ENCODE measurements at regions not wholly inside any gene's neighbourhood (a gene's known extent, or its start where the extent isn't known, plus 50 kb on each side); places are given as distances from the start of the nearest gene placed in this dataset.
"Not testable (repeated sequence)": the region's sequence is repeated elsewhere in the genome, so short reads cannot be mapped to it uniquely, and the experiment has no call there.

- DNase-seq (ENCODE audit: low read depth, low spot score), result no peak
- TF ChIP-seq, protein P1, sequence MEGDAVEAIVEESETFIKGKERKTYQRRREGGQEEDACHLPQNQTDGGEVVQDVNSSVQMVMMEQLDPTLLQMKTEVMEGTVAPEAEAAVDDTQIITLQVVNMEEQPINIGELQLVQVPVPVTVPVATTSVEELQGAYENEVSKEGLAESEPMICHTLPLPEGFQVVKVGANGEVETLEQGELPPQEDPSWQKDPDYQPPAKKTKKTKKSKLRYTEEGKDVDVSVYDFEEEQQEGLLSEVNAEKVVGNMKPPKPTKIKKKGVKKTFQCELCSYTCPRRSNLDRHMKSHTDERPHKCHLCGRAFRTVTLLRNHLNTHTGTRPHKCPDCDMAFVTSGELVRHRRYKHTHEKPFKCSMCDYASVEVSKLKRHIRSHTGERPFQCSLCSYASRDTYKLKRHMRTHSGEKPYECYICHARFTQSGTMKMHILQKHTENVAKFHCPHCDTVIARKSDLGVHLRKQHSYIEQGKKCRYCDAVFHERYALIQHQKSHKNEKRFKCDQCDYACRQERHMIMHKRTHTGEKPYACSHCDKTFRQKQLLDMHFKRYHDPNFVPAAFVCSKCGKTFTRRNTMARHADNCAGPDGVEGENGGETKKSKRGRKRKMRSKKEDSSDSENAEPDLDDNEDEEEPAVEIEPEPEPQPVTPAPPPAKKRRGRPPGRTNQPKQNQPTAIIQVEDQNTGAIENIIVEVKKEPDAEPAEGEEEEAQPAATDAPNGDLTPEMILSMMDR (IDR thresholded peaks at IDR 0.05; ENCODE audit: low read depth, low read length), result no peak
- in situ Hi-C loops (cut with HindIII; ENCODE audit: low sequenced_read_pairs), result no loop called here
- H3K4me3 ChIP-seq (ENCODE audit: low read depth, low read length), result no peak overlapping the region
Observed at GRCh38 chr16:22660441-22661160, 149.9 kb downstream of the NPIPB5 start.

GRCh38 chr16:22661161-22661647 lies 150.5 kb downstream of the NPIPB5 start:
- in situ Hi-C loops (cut with HindIII; ENCODE audit: low sequenced_read_pairs), result no loop called here
- DNase-seq (ENCODE audit: low read depth, low spot score), result no peak
- no peak overlapping the region for H3K4me3 ChIP-seq (ENCODE audit: low read depth, low read length)
- TF ChIP-seq, protein P1 (IDR thresholded peaks at IDR 0.05; ENCODE audit: low read depth, low read length), result no peak

GRCh38 chr16:22662958-22663357 lies 151.0 kb upstream of the HS3ST2 start:
- in situ Hi-C loops (cut with HindIII; ENCODE audit: low sequenced_read_pairs); H3K4me3 ChIP-seq (ENCODE audit: low read depth, low read length); DNase-seq (ENCODE audit: low read depth, low spot score): not testable (repeated sequence)

GRCh38 chr16:22663389-22664064 lies 150.4 kb upstream of the HS3ST2 start:
- TF ChIP-seq, protein P1 (IDR thresholded peaks at IDR 0.05; ENCODE audit: low read depth, low read length), result no peak
- no peak overlapping the region for H3K4me3 ChIP-seq (ENCODE audit: low read depth, low read length)
- no peak for DNase-seq (ENCODE audit: low read depth, low spot score)
- in situ Hi-C loops (cut with HindIII; ENCODE audit: low sequenced_read_pairs), result no loop called here

DNA sequence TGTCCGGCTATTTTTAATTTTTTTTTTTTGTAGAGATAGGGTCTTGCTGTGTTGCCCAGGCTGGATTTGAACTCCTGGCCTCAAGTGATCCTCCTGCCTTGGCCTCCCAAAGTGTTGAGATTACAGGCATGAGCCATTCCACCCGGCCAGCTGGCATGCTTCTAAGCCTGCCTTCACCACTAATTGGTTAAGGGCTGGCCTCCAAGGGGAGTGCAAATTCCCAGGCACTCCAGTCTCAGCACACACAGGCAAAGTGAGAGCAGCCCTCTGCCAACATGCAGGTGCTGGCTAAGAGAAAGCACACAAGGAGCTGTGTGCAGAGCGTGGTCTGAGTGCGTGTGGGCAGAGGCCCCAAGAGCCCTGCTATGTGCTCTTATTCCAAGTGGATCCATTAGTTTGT lies 149.8 kb upstream of the HS3ST2 start:
- DNase-seq (ENCODE audit: low read depth, low spot score), result no peak
- in situ Hi-C loops (cut with HindIII; ENCODE audit: low sequenced_read_pairs), result no loop called here
- H3K4me3 ChIP-seq (ENCODE audit: low read depth, low read length), result no peak overlapping the region
- TF ChIP-seq, protein P1 (IDR thresholded peaks at IDR 0.05; ENCODE audit: low read depth, low read length), result no peak

GRCh38 chr16:22664561-22664997 lies 149.4 kb upstream of the HS3ST2 start:
- no peak overlapping the region for H3K4me3 ChIP-seq (ENCODE audit: low read depth, low read length)
- TF ChIP-seq, protein P1 (IDR thresholded peaks at IDR 0.05; ENCODE audit: low read depth, low read length), result no peak
- in situ Hi-C loops (cut with HindIII; ENCODE audit: low sequenced_read_pairs), result no loop called here
- no peak for DNase-seq (ENCODE audit: low read depth, low spot score)

Data from astrocyte of the spinal cord (primary cell).